Subcutaneous abdominal adipose tissue (tissue), 5 donors: ENCODE measurements at regions not wholly inside any gene's neighbourhood (a gene's known extent, or its start where the extent isn't known, plus 50 kb on each side); places are given as distances from the start of the nearest gene placed in this dataset.
A peak's percentile ranks its signal among the peaks of the same experiment; 100 is the strongest.

ENCODE experiments used
- H3K27ac ChIP-seq: one replicate; pipeline ENCODE4 v1.7.0; 2013; ENCODE audit warnings: low read depth, mild to moderate bottlenecking, inconsistent platforms, low read length, moderate library complexity
- H3K27me3 ChIP-seq, 5 donors: one replicate each; pipeline ENCODE4 v1.7.0; 2013; ENCODE audit warnings: low read length in 5 of 5, inconsistent platforms in 1 of 5; ENCODE audit not compliant: control insufficient read depth in 5 of 5, insufficient read depth in 4 of 5
- H3K36me3 ChIP-seq, 5 donors: one replicate each; pipeline ENCODE4 v1.7.0; 2013; ENCODE audit warnings: low read length in 5 of 5; ENCODE audit not compliant: control insufficient read depth in 5 of 5, insufficient read depth in 5 of 5
- H3K4me1 ChIP-seq, 5 donors: one replicate each; pipeline ENCODE4 v1.7.0; 2013; ENCODE audit warnings: low read length in 5 of 5, mild to moderate bottlenecking in 3 of 5, moderate library complexity in 1 of 5; ENCODE audit not compliant: control insufficient read depth in 5 of 5, insufficient read depth in 5 of 5
- H3K4me3 ChIP-seq, 5 donors: one replicate each; pipeline ENCODE4 v1.7.0; 2013; ENCODE audit warnings: low read length in 5 of 5, low read depth in 1 of 5
- H3K9ac ChIP-seq, 5 donors: one replicate each; pipeline ENCODE4 v1.7.0; 2013; ENCODE audit warnings: low read length in 5 of 5, mild to moderate bottlenecking in 4 of 5, moderate library complexity in 3 of 5
- H3K9me3 ChIP-seq, 5 donors: one replicate each; pipeline ENCODE4 v1.7.0; 2013; ENCODE audit warnings: low read length in 5 of 5; ENCODE audit not compliant: control insufficient read depth in 5 of 5
- donor health status: healthy.
- donor health status: healthy.
- donor health status: healthy.
- donor health status: healthy.
- donor health status: healthy.

- Histone ChIP-seq H3K27ac (no peak overlapping the region), H3K27me3 (no peaks in the 10 kb centered on the region), H3K4me3 (no peak overlapping the region), H3K4me1 (no peaks in the 10 kb centered on the region), H3K9ac (no peak overlapping the region), H3K9me3 (no peaks in the 10 kb centered on the region), H3K36me3 (no peaks in the 10 kb centered on the region)
Observed at GRCh38 chr18:29196307-29196706, 1019.4 kb upstream of the CDH2 start.

- Histone ChIP-seq H3K9ac (no peak overlapping the region), H3K4me3 (no peak overlapping the region), H3K27ac (no peak overlapping the region), H3K27me3 (no peaks in the 10 kb centered on the region), H3K36me3 (no peaks in the 10 kb centered on the region), H3K4me1 (no peaks in the 10 kb centered on the region), H3K9me3 (no peaks in the 10 kb centered on the region)
Observed at GRCh38 chr18:29191263-29191662, 1014.3 kb upstream of the CDH2 start.

GRCh38 chr18:29188760-29189159 lies 1011.8 kb upstream of the CDH2 start:
- H3K4me3 ChIP-seq, result no peak overlapping the region
- H3K27ac ChIP-seq, result no peak overlapping the region
- H3K27me3 ChIP-seq, result no peaks in the 10 kb centered on the region
- H3K9ac ChIP-seq, result no peak overlapping the region
- H3K9me3 ChIP-seq, result no peaks in the 10 kb centered on the region
- no peaks in the 10 kb centered on the region for H3K36me3 ChIP-seq
- no peaks in the 10 kb centered on the region for H3K4me1 ChIP-seq

- no peaks in the 10 kb centered on the region for H3K27me3 ChIP-seq
- H3K9ac ChIP-seq, result no peak overlapping the region
- H3K4me1 ChIP-seq, result peaks cover 0 to 3% (median 0%) of the 10 kb centered on the region in 5 donors
- no peaks in the 10 kb centered on the region for H3K36me3 ChIP-seq
- no peak overlapping the region for H3K4me3 ChIP-seq
- no peaks in the 10 kb centered on the region for H3K9me3 ChIP-seq
- H3K27ac ChIP-seq, result no peak overlapping the region
Observed at GRCh38 chr18:29185801-29186200, 1008.9 kb upstream of the CDH2 start.

- no peaks in the 10 kb centered on the region for H3K36me3 ChIP-seq
- no peak overlapping the region for H3K9ac ChIP-seq
- no peaks in the 10 kb centered on the region for H3K9me3 ChIP-seq
- no peak overlapping the region for H3K27ac ChIP-seq
- H3K4me3 ChIP-seq, result no peak overlapping the region
- no peaks in the 10 kb centered on the region for H3K27me3 ChIP-seq
- peaks cover 0 to 3% (median 0%) of the 10 kb centered on the region in 5 donors for H3K4me1 ChIP-seq
Observed at GRCh38 chr18:29184654-29185053, 1007.7 kb upstream of the CDH2 start.

GRCh38 chr18:29181151-29181901 lies 1004.4 kb upstream of the CDH2 start:
- Histone ChIP-seq H3K27me3 (no peaks in the 10 kb centered on the region), H3K9ac (no peak overlapping the region), H3K4me3 (no peak overlapping the region), H3K27ac (peak overlapping the region; percentile 55), H3K36me3 (no peaks in the 10 kb centered on the region), H3K4me1 (peaks cover 0 to 15% (median 9%) of the 10 kb centered on the region in 5 donors), H3K9me3 (no peaks in the 10 kb centered on the region)

GRCh38 chr18:29176681-29177080 lies 999.8 kb upstream of the CDH2 start:
- no peaks in the 10 kb centered on the region for H3K27me3 ChIP-seq
- H3K9ac ChIP-seq, result no peak overlapping the region
- no peak overlapping the region for H3K27ac ChIP-seq
- no peak overlapping the region for H3K4me3 ChIP-seq
- H3K36me3 ChIP-seq, result no peaks in the 10 kb centered on the region
- H3K4me1 ChIP-seq, result peaks cover 0 to 19% (median 9%) of the 10 kb centered on the region in 5 donors
- no peaks in the 10 kb centered on the region for H3K9me3 ChIP-seq

- no peak overlapping the region for H3K9ac ChIP-seq
- H3K27ac ChIP-seq, result no peak overlapping the region
- H3K4me1 ChIP-seq, result peaks cover 0 to 17% (median 6%) of the 10 kb centered on the region in 5 donors
- no peaks in the 10 kb centered on the region for H3K9me3 ChIP-seq
- H3K36me3 ChIP-seq, result no peaks in the 10 kb centered on the region
- H3K4me3 ChIP-seq, result no peak overlapping the region
- H3K27me3 ChIP-seq, result no peaks in the 10 kb centered on the region
Observed at GRCh38 chr18:29174891-29175290, 998.0 kb upstream of the CDH2 start.

GRCh38 chr18:29172756-29173067 lies 995.8 kb upstream of the CDH2 start:
- no peaks in the 10 kb centered on the region for H3K9me3 ChIP-seq
- no peak overlapping the region for H3K4me3 ChIP-seq
- H3K27me3 ChIP-seq, result no peaks in the 10 kb centered on the region
- no peak overlapping the region for H3K27ac ChIP-seq
- peaks cover 0 to 11% (median 3%) of the 10 kb centered on the region in 5 donors for H3K4me1 ChIP-seq
- H3K36me3 ChIP-seq, result no peaks in the 10 kb centered on the region
- no peak overlapping the region for H3K9ac ChIP-seq

- no peak overlapping the region for H3K27ac ChIP-seq
- H3K4me3 ChIP-seq, result no peak overlapping the region
- no peaks in the 10 kb centered on the region for H3K27me3 ChIP-seq
Observed at GRCh38 chr18:29171892-29172755, 995.2 kb upstream of the CDH2 start.

More at GRCh38 chr18:29171892-29172755, 995.2 kb upstream of the CDH2 start:
- H3K36me3 ChIP-seq, result no peaks in the 10 kb centered on the region
- no peaks in the 10 kb centered on the region for H3K9me3 ChIP-seq
- H3K4me1 ChIP-seq, result peaks cover 0 to 7% (median 0%) of the 10 kb centered on the region in 5 donors
- no peak overlapping the region for H3K9ac ChIP-seq
